ENCODE measurements at regions not wholly inside any gene's neighbourhood (a gene's known extent, or its start where the extent isn't known, plus 50 kb on each side); places are given as distances from the start of the nearest gene placed in this dataset.
A peak's percentile ranks its signal among the peaks of the same experiment; 100 is the strongest.

DNA sequence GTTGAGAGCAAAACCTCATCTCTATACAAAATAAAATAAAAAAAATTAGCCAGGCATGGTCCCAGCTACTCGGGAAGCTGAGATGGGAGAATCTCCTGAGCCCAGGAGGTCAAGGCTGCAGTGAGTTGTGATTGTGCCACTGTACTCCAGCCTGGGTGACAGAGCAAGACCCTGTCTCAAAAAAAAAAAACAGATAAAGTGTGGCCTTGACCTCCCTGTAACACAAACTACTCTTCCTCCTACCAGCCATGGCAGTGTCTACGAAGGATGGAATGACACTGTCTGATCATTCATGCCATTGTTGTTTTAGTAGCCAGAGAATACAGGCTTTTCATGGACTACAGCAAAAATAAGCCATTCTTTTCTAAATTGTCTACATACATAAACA lies 117.1 kb upstream of the IQSEC1 start:
- Histone ChIP-seq H3F3A (ENCODE audit: insufficient read depth) (no peaks in the 10 kb centered on the region), H3K27me3 (replicated peaks; ENCODE audit: insufficient read depth) (peaks cover 11% of the 10 kb centered on the region), H2AFZ (no peak overlapping the region), H3K4me1 (ENCODE audit: insufficient read depth) (no peaks in the 10 kb centered on the region), H3K79me2 (ENCODE audit: insufficient read depth) (no peaks in the 10 kb centered on the region), H3K4me3 (no peak overlapping the region), H3K9me3 (ENCODE audit: low read depth) (no peaks in the 10 kb centered on the region), H4K20me1 (ENCODE audit: insufficient read depth) (no peaks in the 10 kb centered on the region), H3K36me3 (ENCODE audit: low read depth) (no peaks in the 10 kb centered on the region), H3K9ac (no peak overlapping the region), H3K27ac (no peak overlapping the region), H3K9me2 (ENCODE audit: insufficient read depth) (no peaks in the 10 kb centered on the region), H3K4me2 (ENCODE audit: unreplicated experiment) (no peak overlapping the region)
- no peak for TF ChIP-seq EZH2 (IDR thresholded peaks at IDR 0.05; ENCODE audit: insufficient read depth, poor library complexity, severe bottlenecking)
- TF ChIP-seq EZH2phosphoT487 (IDR thresholded peaks at IDR 0.05; ENCODE audit: insufficient read depth, low read depth): no peak
- 60 to 72% methylated on average over 2 of the region's 2 CpGs for WGBS, 2 experiments (ENCODE audit: low coverage in 1 of 2, low lambda C conversion rate in 2 of 2, missing lambda C conversion rate in 2 of 2)
- in situ Hi-C loops (cut with MboI): no loop called here
- no peak for DNase-seq

DNA sequence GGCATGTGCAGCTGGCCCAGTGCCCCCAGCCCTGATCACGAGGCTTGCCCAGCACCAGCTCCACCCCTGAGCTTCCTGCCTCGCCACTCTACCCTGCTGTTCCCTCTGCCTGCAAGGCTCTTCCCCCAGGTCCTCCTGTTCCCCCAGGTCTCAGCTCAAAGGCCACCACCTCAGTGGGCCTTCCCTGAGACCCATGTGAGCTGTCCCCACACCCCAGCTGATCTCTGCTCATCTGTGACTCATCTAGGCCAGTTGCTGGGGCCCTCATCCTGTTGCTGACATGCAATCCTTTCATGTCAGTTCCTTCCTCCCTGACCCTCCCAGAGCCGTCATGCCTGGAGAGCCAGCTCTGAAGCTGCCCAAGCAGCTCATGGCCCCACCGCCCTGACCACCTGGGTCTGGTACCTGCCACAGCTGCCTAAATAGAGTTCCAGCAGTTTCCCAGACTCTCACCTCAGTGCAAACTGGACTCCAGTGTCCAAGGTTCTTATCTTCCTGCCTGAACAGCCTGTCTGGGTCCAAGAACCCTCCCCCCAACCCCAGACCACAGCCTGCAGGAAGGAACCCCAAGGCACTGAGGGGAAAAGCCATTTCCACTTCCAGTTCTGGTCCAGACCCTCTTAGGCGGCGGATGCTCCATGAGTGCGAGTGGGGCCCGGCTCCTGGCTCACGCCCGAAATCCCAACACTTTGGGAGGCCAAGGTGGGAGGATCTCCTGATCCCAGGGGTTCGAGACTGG lies 116.6 kb upstream of the IQSEC1 start:
- WGBS, 2 experiments (ENCODE audit: low coverage in 1 of 2, low lambda C conversion rate in 2 of 2, missing lambda C conversion rate in 2 of 2): 56 to 59% methylated on average over 11 of the region's 11 CpGs

DNA sequence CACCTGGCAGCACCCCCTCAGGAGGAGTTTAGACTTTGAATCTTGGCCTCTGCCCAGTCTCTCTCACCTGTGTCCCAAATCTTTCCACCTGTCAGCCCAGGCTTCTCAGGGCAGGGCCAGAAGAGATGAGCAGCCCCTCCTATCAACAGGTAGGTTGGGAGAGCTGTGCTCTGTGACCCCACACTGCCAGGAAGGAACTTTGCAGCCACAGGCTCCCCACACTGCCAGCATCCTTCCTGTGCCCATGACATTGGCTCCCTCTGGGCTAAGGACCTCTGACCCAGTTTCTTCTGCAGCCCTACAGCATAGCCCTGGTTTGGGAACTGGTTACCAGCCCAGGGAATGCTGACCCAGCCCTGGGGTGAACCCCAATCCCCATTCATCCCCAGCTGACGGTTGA lies 115.7 kb upstream of the IQSEC1 start:
- H3K27me3 ChIP-seq (replicated peaks; ENCODE audit: insufficient read depth): peaks cover 5% of the 10 kb centered on the region; the same call in 1 of the 2 replicates
- no peak overlapping the region for H3K9ac ChIP-seq
- H3K4me1 ChIP-seq (ENCODE audit: insufficient read depth): no peaks in the 10 kb centered on the region
- H3K27ac ChIP-seq: no peak overlapping the region
- DNase-seq: no peak
- no peaks in the 10 kb centered on the region for H4K20me1 ChIP-seq (ENCODE audit: insufficient read depth)
- H3K79me2 ChIP-seq (ENCODE audit: insufficient read depth): no peaks in the 10 kb centered on the region
- in situ Hi-C loops (cut with MboI): no loop called here
- no peak overlapping the region for H3K4me3 ChIP-seq
- H3K9me3 ChIP-seq (ENCODE audit: low read depth): no peaks in the 10 kb centered on the region
- no peaks in the 10 kb centered on the region for H3K36me3 ChIP-seq (ENCODE audit: low read depth)
- no peak for TF ChIP-seq EZH2phosphoT487 (IDR thresholded peaks at IDR 0.05; ENCODE audit: insufficient read depth, low read depth)
- TF ChIP-seq EZH2 (IDR thresholded peaks at IDR 0.05; ENCODE audit: insufficient read depth, poor library complexity, severe bottlenecking): no peak
- no peaks in the 10 kb centered on the region for H3K9me2 ChIP-seq (ENCODE audit: insufficient read depth)
- no peak overlapping the region for H3K4me2 ChIP-seq (ENCODE audit: unreplicated experiment)
- H3F3A ChIP-seq (ENCODE audit: insufficient read depth): no peaks in the 10 kb centered on the region
- WGBS, 2 experiments (ENCODE audit: low coverage in 1 of 2, low lambda C conversion rate in 2 of 2, missing lambda C conversion rate in 2 of 2): 9 to 18% methylated on average over 1 of the region's 1 CpG
- H2AFZ ChIP-seq: no peak overlapping the region

More for the DNA sequence above, 116.6 kb upstream of the IQSEC1 start:
- peak; percentile 55 for DNase-seq
- H2AFZ ChIP-seq: no peak overlapping the region
- no peaks in the 10 kb centered on the region for H3K9me2 ChIP-seq (ENCODE audit: insufficient read depth)
- in situ Hi-C loops (cut with MboI): no loop called here
- H3K9ac ChIP-seq: no peak overlapping the region
- no peak overlapping the region for H3K4me3 ChIP-seq
- TF ChIP-seq EZH2 (IDR thresholded peaks at IDR 0.05; ENCODE audit: insufficient read depth, poor library complexity, severe bottlenecking): no peak
- TF ChIP-seq EZH2phosphoT487 (IDR thresholded peaks at IDR 0.05; ENCODE audit: insufficient read depth, low read depth): no peak
- H3K79me2 ChIP-seq (ENCODE audit: insufficient read depth): no peaks in the 10 kb centered on the region
- no peaks in the 10 kb centered on the region for H3F3A ChIP-seq (ENCODE audit: insufficient read depth)
- no peak overlapping the region for H3K4me2 ChIP-seq (ENCODE audit: unreplicated experiment)
- peaks cover 11% of the 10 kb centered on the region for H3K27me3 ChIP-seq (replicated peaks; ENCODE audit: insufficient read depth)
- no peaks in the 10 kb centered on the region for H3K36me3 ChIP-seq (ENCODE audit: low read depth)
- H3K9me3 ChIP-seq (ENCODE audit: low read depth): no peaks in the 10 kb centered on the region
- H3K4me1 ChIP-seq (ENCODE audit: insufficient read depth): no peaks in the 10 kb centered on the region
- H3K27ac ChIP-seq: no peak overlapping the region
- no peaks in the 10 kb centered on the region for H4K20me1 ChIP-seq (ENCODE audit: insufficient read depth)

DNA sequence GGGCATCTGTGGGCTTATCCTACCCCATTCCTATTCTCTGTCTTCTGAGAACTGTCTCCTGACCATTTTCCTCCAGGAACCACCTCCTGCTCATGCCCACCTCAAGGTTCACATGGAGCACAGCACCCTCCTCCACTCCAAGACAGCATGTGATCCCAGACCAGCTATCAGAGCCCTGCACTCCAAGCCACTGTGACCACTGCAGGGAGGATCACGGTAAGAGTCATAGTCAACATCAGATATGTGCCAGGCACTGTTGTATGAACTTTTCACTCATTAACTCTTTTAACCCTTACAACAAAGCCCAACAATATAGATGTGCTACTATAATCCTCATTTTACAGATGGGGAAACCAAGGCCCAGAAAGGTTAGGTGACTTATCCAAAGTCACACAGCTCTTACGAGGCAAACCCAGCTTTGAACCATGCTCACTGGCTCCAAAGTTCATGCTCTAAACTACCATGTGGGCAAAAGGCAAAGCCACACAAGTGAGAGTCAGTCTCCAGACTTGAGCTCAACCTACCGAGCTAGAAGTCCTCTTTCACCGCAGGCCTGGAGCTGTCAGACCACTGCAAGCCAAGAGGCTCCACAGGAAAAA lies 115.1 kb upstream of the IQSEC1 start:
- in situ Hi-C loops (cut with MboI): no loop called here
- Histone ChIP-seq H3K27me3 (replicated peaks; ENCODE audit: insufficient read depth) (peaks cover 5% of the 10 kb centered on the region; the same call in 1 of the 2 replicates), H2AFZ (no peak overlapping the region), H3K4me1 (ENCODE audit: insufficient read depth) (no peaks in the 10 kb centered on the region), H3K9me2 (ENCODE audit: insufficient read depth) (no peaks in the 10 kb centered on the region), H3K4me3 (no peak overlapping the region), H3K9ac (no peak overlapping the region), H3F3A (ENCODE audit: insufficient read depth) (no peaks in the 10 kb centered on the region), H3K36me3 (ENCODE audit: low read depth) (no peaks in the 10 kb centered on the region), H4K20me1 (ENCODE audit: insufficient read depth) (no peaks in the 10 kb centered on the region), H3K79me2 (ENCODE audit: insufficient read depth) (no peaks in the 10 kb centered on the region), H3K9me3 (ENCODE audit: low read depth) (no peaks in the 10 kb centered on the region), H3K4me2 (ENCODE audit: unreplicated experiment) (no peak overlapping the region), H3K27ac (no peak overlapping the region)
- 52 to 55% methylated on average over 4 of the region's 4 CpGs for WGBS, 2 experiments (ENCODE audit: low coverage in 1 of 2, low lambda C conversion rate in 2 of 2, missing lambda C conversion rate in 2 of 2)
- no peak for DNase-seq
- TF ChIP-seq EZH2 (IDR thresholded peaks at IDR 0.05; ENCODE audit: insufficient read depth, poor library complexity, severe bottlenecking) (no peak), EZH2phosphoT487 (IDR thresholded peaks at IDR 0.05; ENCODE audit: insufficient read depth, low read depth) (no peak)
